ENCODE measurements at regions not wholly inside any gene's neighbourhood (a gene's known extent, or its start where the extent isn't known, plus 50 kb on each side); places are given as distances from the start of the nearest gene placed in this dataset.
"Not testable (repeated sequence)": the region's sequence is repeated elsewhere in the genome, so short reads cannot be mapped to it uniquely, and the experiment has no call there.

- POLR2A ChIA-PET; H3K4me3 ChIP-seq (ENCODE audit: low read depth, low read length); H3K27ac ChIP-seq (ENCODE audit: low read depth, low read length); H3K27me3 ChIP-seq (ENCODE audit: control insufficient read depth, insufficient read depth, low read length); CTCF ChIA-PET; DNase-seq (ENCODE audit: low read depth, low spot score): not testable (repeated sequence)
- peaks cover 11% of the 10 kb centered on the region for H3K9me3 ChIP-seq (ENCODE audit: control insufficient read depth, insufficient read depth, low read length)
These were observed 688.6 kb upstream of the TPTE start for GRCh38 chr21:9832751-9833150.

- POLR2A ChIA-PET; DNase-seq (ENCODE audit: low read depth, low spot score); CTCF ChIA-PET; H3K27ac ChIP-seq (ENCODE audit: low read depth, low read length); H3K27me3 ChIP-seq (ENCODE audit: control insufficient read depth, insufficient read depth, low read length); H3K4me3 ChIP-seq (ENCODE audit: low read depth, low read length): not testable (repeated sequence)
- peaks cover 32% of the 10 kb centered on the region for H3K9me3 ChIP-seq (ENCODE audit: control insufficient read depth, insufficient read depth, low read length)
These were observed 684.8 kb upstream of the TPTE start for GRCh38 chr21:9836547-9836946.

- H3K4me3 ChIP-seq (ENCODE audit: low read depth, low read length); H3K27ac ChIP-seq (ENCODE audit: low read depth, low read length); DNase-seq (ENCODE audit: low read depth, low spot score); H3K27me3 ChIP-seq (ENCODE audit: control insufficient read depth, insufficient read depth, low read length); CTCF ChIA-PET; POLR2A ChIA-PET: not testable (repeated sequence)
- H3K9me3 ChIP-seq (ENCODE audit: control insufficient read depth, insufficient read depth, low read length), result peaks cover 32% of the 10 kb centered on the region
These were observed 684.4 kb upstream of the TPTE start for GRCh38 chr21:9837001-9837400.

- H3K27ac ChIP-seq (ENCODE audit: low read depth, low read length); CTCF ChIA-PET; POLR2A ChIA-PET; H3K27me3 ChIP-seq (ENCODE audit: control insufficient read depth, insufficient read depth, low read length); DNase-seq (ENCODE audit: low read depth, low spot score); H3K4me3 ChIP-seq (ENCODE audit: low read depth, low read length): not testable (repeated sequence)
- H3K9me3 ChIP-seq (ENCODE audit: control insufficient read depth, insufficient read depth, low read length), result peaks cover 32% of the 10 kb centered on the region
These were observed 683.9 kb upstream of the TPTE start for GRCh38 chr21:9837526-9837925.

- H3K27me3 ChIP-seq (ENCODE audit: control insufficient read depth, insufficient read depth, low read length), result no peaks in the 10 kb centered on the region
- DNase-seq (ENCODE audit: low read depth, low spot score), result no peak
- ChIA-PET POLR2A (no interaction called here), CTCF (no interaction called here)
- no peak for TF ChIP-seq CTCF (IDR thresholded peaks at IDR 0.05; ENCODE audit: low read depth, low read length)
- no peak overlapping the region for H3K4me3 ChIP-seq (ENCODE audit: low read depth, low read length)
- no peak overlapping the region for H3K27ac ChIP-seq (ENCODE audit: low read depth, low read length)
- peaks cover 32% of the 10 kb centered on the region for H3K9me3 ChIP-seq (ENCODE audit: control insufficient read depth, insufficient read depth, low read length)
These were observed 683.2 kb upstream of the TPTE start for GRCh38 chr21:9837946-9838737.

GRCh38 chr21:9838738-9839642 lies 682.4 kb upstream of the TPTE start:
- Histone ChIP-seq H3K4me3 (ENCODE audit: low read depth, low read length) (no peak overlapping the region), H3K9me3 (ENCODE audit: control insufficient read depth, insufficient read depth, low read length) (peaks cover 32% of the 10 kb centered on the region), H3K27me3 (ENCODE audit: control insufficient read depth, insufficient read depth, low read length) (no peaks in the 10 kb centered on the region), H3K27ac (ENCODE audit: low read depth, low read length) (no peak overlapping the region)
- ChIA-PET CTCF (no interaction called here), POLR2A (no interaction called here)
- no peak for TF ChIP-seq CTCF (IDR thresholded peaks at IDR 0.05; ENCODE audit: low read depth, low read length)
- DNase-seq (ENCODE audit: low read depth, low spot score), result no peak

- DNase-seq (ENCODE audit: low read depth, low spot score); H3K27me3 ChIP-seq (ENCODE audit: control insufficient read depth, insufficient read depth, low read length); CTCF ChIA-PET; POLR2A ChIA-PET; H3K4me3 ChIP-seq (ENCODE audit: low read depth, low read length); H3K27ac ChIP-seq (ENCODE audit: low read depth, low read length): not testable (repeated sequence)
- H3K9me3 ChIP-seq (ENCODE audit: control insufficient read depth, insufficient read depth, low read length), result peaks cover 28% of the 10 kb centered on the region
These were observed 677.3 kb upstream of the TPTE start for GRCh38 chr21:9844106-9844505.

GRCh38 chr21:9847511-9847910 lies 673.9 kb upstream of the TPTE start:
- CTCF ChIA-PET; H3K27me3 ChIP-seq (ENCODE audit: control insufficient read depth, insufficient read depth, low read length); H3K27ac ChIP-seq (ENCODE audit: low read depth, low read length); H3K4me3 ChIP-seq (ENCODE audit: low read depth, low read length); DNase-seq (ENCODE audit: low read depth, low spot score); POLR2A ChIA-PET: not testable (repeated sequence)
- H3K9me3 ChIP-seq (ENCODE audit: control insufficient read depth, insufficient read depth, low read length), result peaks cover 35% of the 10 kb centered on the region; the same call in 1 of the 2 replicates

GRCh38 chr21:9851166-9851565 lies 670.2 kb upstream of the TPTE start:
- POLR2A ChIA-PET; H3K27me3 ChIP-seq (ENCODE audit: control insufficient read depth, insufficient read depth, low read length); CTCF ChIA-PET; DNase-seq (ENCODE audit: low read depth, low spot score); H3K4me3 ChIP-seq (ENCODE audit: low read depth, low read length): not testable (repeated sequence)
- H3K9me3 ChIP-seq (ENCODE audit: control insufficient read depth, insufficient read depth, low read length), result peaks cover 30% of the 10 kb centered on the region
- peak overlapping the region; percentile 21 for H3K27ac ChIP-seq (ENCODE audit: low read depth, low read length)

GRCh38 chr21:9851695-9852094 lies 669.7 kb upstream of the TPTE start:
- H3K27ac ChIP-seq (ENCODE audit: low read depth, low read length); POLR2A ChIA-PET; H3K4me3 ChIP-seq (ENCODE audit: low read depth, low read length); H3K27me3 ChIP-seq (ENCODE audit: control insufficient read depth, insufficient read depth, low read length); DNase-seq (ENCODE audit: low read depth, low spot score); CTCF ChIA-PET: not testable (repeated sequence)
- peaks cover 25% of the 10 kb centered on the region for H3K9me3 ChIP-seq (ENCODE audit: control insufficient read depth, insufficient read depth, low read length)

All from AG04450 (cell line).